ENCODE measurements at regions not wholly inside any gene's neighbourhood (a gene's known extent, or its start where the extent isn't known, plus 50 kb on each side); places are given as distances from the start of the nearest gene placed in this dataset.

DNA sequence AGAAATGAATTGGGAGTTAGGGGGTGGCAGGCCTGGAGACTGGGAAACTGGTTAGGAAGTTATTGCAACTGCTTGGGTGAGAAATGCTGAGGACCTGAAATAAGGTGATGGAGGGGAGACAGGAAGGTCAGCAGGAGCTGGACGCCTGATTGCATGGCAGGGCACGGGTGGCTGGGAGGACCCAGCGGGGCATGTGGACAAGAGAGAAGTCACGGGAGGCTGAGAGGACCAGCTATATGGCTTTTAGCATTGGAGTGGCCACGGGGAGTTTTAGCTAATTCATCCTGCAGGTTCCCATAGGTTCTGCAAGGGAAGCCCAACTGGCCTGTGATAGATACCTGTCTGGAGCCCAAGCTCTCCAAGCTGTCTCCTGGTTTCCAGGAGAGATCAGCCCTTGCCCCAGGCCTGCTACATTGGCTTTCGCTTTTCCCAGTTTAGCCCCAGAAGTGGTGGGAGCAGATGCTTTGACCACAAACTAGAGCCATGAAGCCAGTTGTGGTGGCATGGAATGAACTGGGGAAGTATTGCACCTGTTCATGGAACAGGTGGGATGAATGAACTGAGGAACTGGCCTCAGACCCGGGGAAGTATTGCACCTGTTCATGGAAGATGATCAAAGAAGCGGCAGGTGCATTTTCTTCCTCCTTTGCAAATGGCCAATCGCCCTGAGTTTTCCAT, 93.6 kb upstream of the TAF1B start:
- H3K4me3 Mint-ChIP-seq, result peak overlapping the region in 1 of 8 donors; percentile 23
- Histone ChIP-seq H3K36me3 (ENCODE audit: insufficient read depth, low read length) (no peaks in the 10 kb centered on the region), H3K27ac (ENCODE audit: low read depth, low read length) (no peak overlapping the region), H3K4me1 (ENCODE audit: insufficient read depth, low read length) (peaks cover 43% of the 10 kb centered on the region), H3K27me3 (ENCODE audit: insufficient read depth, low read length) (no peaks in the 10 kb centered on the region), H3K4me3 (ENCODE audit: low read length in 2 of 2) (no peak overlapping the region), H3K9me3 (ENCODE audit: control insufficient read depth in 1 of 2, low read length in 2 of 2) (no peaks in the 10 kb centered on the region)
- H3K4me1 Mint-ChIP-seq, result peaks cover 28 to 62% (median 40%) of the 10 kb centered on the region in 4 donors
- CTCF ChIA-PET (ENCODE audit: partially characterized antibody), result interaction anchor here (1.3 to 4.3 kb wide), 2 partner anchors 12 to 20 kb away, joined by 4 to 22 read pairs; no protein-coding TSS in a partner anchor
- H3K9me3 Mint-ChIP-seq, result no peaks in the 10 kb centered on the region
- H3K27ac Mint-ChIP-seq, result peak overlapping the region in 2 of 7 donors; percentile 17 to 19
- H3K27me3 Mint-ChIP-seq, result no peaks in the 10 kb centered on the region
- peak in 1 of 5 donors; percentile 23 for DNase-seq
- POLR2A ChIA-PET (ENCODE audit: partially characterized antibody), result interaction anchor here (0.9 to 3.1 kb wide), 3 partner anchors 10 to 119 kb away, joined by 3 to 16 read pairs (median 7); partner anchors contain the start of gene YWHAQ
- no peaks in the 10 kb centered on the region for H3K36me3 Mint-ChIP-seq
- intact Hi-C loops (cut with micrococcal nuclease), result no loop called here

DNA sequence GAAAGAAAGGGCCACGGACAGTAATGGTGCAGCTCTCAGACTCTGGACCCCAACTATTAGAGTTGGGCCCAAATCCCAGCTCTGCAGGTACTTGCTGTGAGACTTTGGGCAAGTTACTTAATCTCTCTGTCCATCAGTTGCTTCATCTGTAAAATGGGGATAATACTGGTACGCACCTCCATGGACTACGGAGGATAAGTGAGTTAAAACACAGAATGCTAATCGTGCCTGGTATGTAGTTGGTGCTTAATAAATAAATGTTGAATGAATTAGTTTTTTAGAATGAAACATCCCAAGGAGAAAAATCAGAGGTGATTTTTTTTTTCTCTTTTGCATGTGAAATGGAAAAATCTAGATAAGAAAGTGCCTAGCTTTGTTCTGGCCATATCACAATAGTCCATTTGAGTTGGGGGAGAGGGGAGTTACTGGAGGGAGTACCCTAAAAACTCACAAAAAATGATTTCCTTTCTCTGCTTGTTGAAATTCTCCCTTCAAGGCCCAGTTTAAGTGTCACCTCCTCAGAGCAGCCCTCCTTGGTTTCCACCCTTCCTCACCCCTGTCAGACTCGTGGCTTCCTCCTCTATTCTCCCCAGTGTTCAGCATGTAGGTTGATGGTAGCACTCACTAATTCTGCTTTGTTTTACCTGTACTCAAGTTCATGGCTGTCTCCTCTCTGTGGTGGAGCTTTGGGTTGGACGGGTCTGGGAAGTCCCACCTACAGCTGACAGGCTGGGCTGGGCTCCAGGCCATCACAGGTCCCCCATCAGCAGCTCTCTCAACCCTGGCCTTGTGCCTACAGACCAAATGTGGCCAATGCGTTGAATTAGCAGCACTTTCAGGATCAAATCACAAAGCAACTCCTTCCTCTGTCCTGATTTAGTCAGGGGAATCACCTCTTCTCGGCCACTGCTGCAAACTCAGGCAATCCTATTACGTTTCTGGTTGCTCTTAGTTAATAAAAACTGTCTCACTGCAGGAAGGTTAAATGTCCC, 92.8 kb upstream of the TAF1B start:
- Mint-ChIP-seq H3K9me3 (no peaks in the 10 kb centered on the region), H3K27ac (peak overlapping the region; percentile 2 to 90 (median 70)), H3K4me3 (peak overlapping the region in 1 of 8 donors; percentile 6), H3K4me1 (peaks cover 29 to 70% (median 47%) of the 10 kb centered on the region in 4 donors), H3K27me3 (no peaks in the 10 kb centered on the region), H3K36me3 (no peaks in the 10 kb centered on the region)
- Histone ChIP-seq H3K4me3 (ENCODE audit: low read length in 2 of 2) (no peak overlapping the region), H3K27me3 (ENCODE audit: insufficient read depth, low read length) (no peaks in the 10 kb centered on the region), H3K36me3 (ENCODE audit: insufficient read depth, low read length) (no peaks in the 10 kb centered on the region), H3K9me3 (ENCODE audit: control insufficient read depth in 1 of 2, low read length in 2 of 2) (no peaks in the 10 kb centered on the region), H3K27ac (ENCODE audit: low read depth, low read length) (no peak overlapping the region), H3K4me1 (ENCODE audit: insufficient read depth, low read length) (peaks cover 49% of the 10 kb centered on the region)
- POLR2A ChIA-PET (ENCODE audit: partially characterized antibody), result interaction anchor here (0.7 to 5.5 kb wide), 3 partner anchors 11 to 120 kb away, joined by 3 to 58 read pairs (median 16); partner anchors contain the start of gene YWHAQ
- intact Hi-C loops (cut with micrococcal nuclease), result no loop called here
- CTCF ChIA-PET (ENCODE audit: partially characterized antibody), result interaction anchor here (4.3 kb wide), 1 partner anchor 19 kb away, joined by 22 read pairs; no protein-coding TSS in a partner anchor
- DNase-seq, result peak in 1 of 5 donors; percentile 25

- H3K4me3 Mint-ChIP-seq, result peak overlapping the region in 2 of 8 donors; percentile 17 to 96
- no peaks in the 10 kb centered on the region for H3K9me3 Mint-ChIP-seq
- ChIA-PET POLR2A (ENCODE audit: partially characterized antibody) (interaction anchor here (2.2 to 5.5 kb wide), 6 partner anchors 12 to 196 kb away, joined by 7 to 58 read pairs (median 17); partner anchors contain the start of genes ADAM17 and YWHAQ), CTCF (ENCODE audit: partially characterized antibody) (interaction anchor here (1.3 to 4.3 kb wide), 2 partner anchors 12 to 18 kb away, joined by 3 to 22 read pairs; no protein-coding TSS in a partner anchor)
- Histone ChIP-seq H3K27me3 (ENCODE audit: insufficient read depth, low read length) (no peaks in the 10 kb centered on the region), H3K36me3 (ENCODE audit: insufficient read depth, low read length) (no peaks in the 10 kb centered on the region), H3K9me3 (ENCODE audit: control insufficient read depth in 1 of 2, low read length in 2 of 2) (no peaks in the 10 kb centered on the region), H3K27ac (ENCODE audit: low read depth, low read length) (no peak overlapping the region), H3K4me1 (ENCODE audit: insufficient read depth, low read length) (peaks cover 49% of the 10 kb centered on the region), H3K4me3 (ENCODE audit: low read length in 2 of 2) (no peak overlapping the region)
- intact Hi-C loops (cut with micrococcal nuclease), result loop anchor here (1.0 to 2.0 kb wide), 3 partner anchors 16 to 49 kb away; no protein-coding TSS in a partner anchor
- H3K4me1 Mint-ChIP-seq, result peaks cover 29 to 73% (median 50%) of the 10 kb centered on the region in 4 donors
- H3K27ac Mint-ChIP-seq, result peak overlapping the region in 5 of 7 donors; percentile 32 to 99 (median 70)
- DNase-seq, result peak in 1 of 5 donors; percentile 24
- H3K27me3 Mint-ChIP-seq, result no peaks in the 10 kb centered on the region
- H3K36me3 Mint-ChIP-seq, result no peaks in the 10 kb centered on the region
Observed at GRCh38 chr2:9751831-9752230, 91.4 kb upstream of the TAF1B start.

DNA sequence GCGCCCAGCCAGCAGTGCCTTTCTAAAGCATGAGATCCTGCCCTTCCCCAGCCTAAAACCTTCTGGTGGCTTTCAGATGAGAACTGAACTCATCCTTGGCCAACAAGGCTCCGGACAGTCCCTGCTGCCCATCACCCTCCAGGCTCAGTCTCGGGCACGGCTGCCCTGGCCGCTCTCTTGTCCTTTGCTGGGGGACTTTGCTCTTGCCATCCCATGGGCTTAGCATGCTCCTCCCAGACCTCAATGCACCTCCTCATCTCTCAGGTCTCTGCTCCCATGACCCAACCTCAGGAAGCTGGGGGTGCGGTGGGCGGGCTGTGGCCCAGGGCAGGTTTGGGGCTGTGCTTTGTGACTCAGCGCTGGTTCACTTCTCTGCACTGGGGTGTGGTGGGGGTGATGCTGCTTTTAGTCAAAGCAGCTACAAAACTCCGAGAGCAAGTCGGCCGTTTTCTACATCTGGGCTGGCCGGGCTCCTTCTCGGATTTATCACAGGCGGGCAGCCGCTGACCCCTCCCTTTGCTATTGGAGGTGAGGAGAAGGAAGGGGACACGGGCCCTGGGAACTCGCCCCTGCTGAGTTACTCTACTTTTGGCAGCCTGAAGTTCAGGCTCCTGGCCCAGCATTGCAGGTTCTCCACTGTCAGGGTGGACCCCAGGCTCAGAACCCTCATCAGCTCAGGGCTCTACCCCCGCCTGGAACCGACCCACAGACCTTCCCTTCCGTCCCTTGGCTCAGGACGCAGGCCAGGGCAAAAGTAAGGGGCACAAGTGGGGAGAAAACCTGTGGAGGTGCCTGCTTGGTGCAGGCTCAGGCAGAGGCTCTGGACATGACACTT, 90.6 kb upstream of the TAF1B start:
- no peaks in the 10 kb centered on the region for H3K36me3 ChIP-seq (ENCODE audit: insufficient read depth, low read length)
- H3K4me1 Mint-ChIP-seq, result peaks cover 29 to 73% (median 50%) of the 10 kb centered on the region in 4 donors
- H3K9me3 Mint-ChIP-seq, result no peaks in the 10 kb centered on the region
- peak; percentile 53 to 88 (median 60) for DNase-seq
- H3K27ac Mint-ChIP-seq, result peak overlapping the region; percentile 90 to 100 (median 99)
- peaks cover 49% of the 10 kb centered on the region for H3K4me1 ChIP-seq (ENCODE audit: insufficient read depth, low read length)
- no peaks in the 10 kb centered on the region for H3K9me3 ChIP-seq (ENCODE audit: control insufficient read depth in 1 of 2, low read length in 2 of 2)
- no peaks in the 10 kb centered on the region for H3K27me3 ChIP-seq (ENCODE audit: insufficient read depth, low read length)
- peak overlapping the region in 1 of 2 donors; percentile 52 for H3K4me3 ChIP-seq (ENCODE audit: low read length in 2 of 2)
- peak overlapping the region; percentile 53 for H3K27ac ChIP-seq (ENCODE audit: low read depth, low read length)
- H3K27me3 Mint-ChIP-seq, result no peaks in the 10 kb centered on the region
- peak overlapping the region in 7 of 8 donors; percentile 90 to 96 (median 94) for H3K4me3 Mint-ChIP-seq
- CTCF ChIA-PET (ENCODE audit: partially characterized antibody), result interaction anchor here (0.8 to 2.5 kb wide), 7 partner anchors 11 to 197 kb away, joined by 3 to 7 read pairs (median 3); partner anchors contain the start of gene ADAM17
- H3K36me3 Mint-ChIP-seq, result no peaks in the 10 kb centered on the region
- intact Hi-C loops (cut with micrococcal nuclease), result loop anchor here (1.0 to 2.0 kb wide), 4 partner anchors 16 to 121 kb away; no protein-coding TSS in a partner anchor
- POLR2A ChIA-PET (ENCODE audit: partially characterized antibody), result interaction anchor here (0.7 to 5.5 kb wide), 22 partner anchors 9 to 330 kb away, joined by 3 to 58 read pairs (median 5); partner anchors contain the start of genes ADAM17, IAH1, ITGB1BP1 and YWHAQ

- intact Hi-C loops (cut with micrococcal nuclease), result loop anchor here (1.0 to 2.0 kb wide), 3 partner anchors 30 to 122 kb away; no protein-coding TSS in a partner anchor
- CTCF ChIA-PET (ENCODE audit: partially characterized antibody), result interaction anchor here (0.8 to 2.5 kb wide), 8 partner anchors 11 to 198 kb away, joined by 3 to 7 read pairs (median 3); partner anchors contain the start of gene ADAM17
- peak in 4 of 5 donors; percentile 35 to 79 (median 48) for DNase-seq
Observed at GRCh38 chr2:9753276-9753600, 90.0 kb upstream of the TAF1B start.

More at GRCh38 chr2:9753276-9753600, 90.0 kb upstream of the TAF1B start:
- Histone ChIP-seq H3K36me3 (ENCODE audit: insufficient read depth, low read length) (no peaks in the 10 kb centered on the region), H3K27me3 (ENCODE audit: insufficient read depth, low read length) (no peaks in the 10 kb centered on the region), H3K4me1 (ENCODE audit: insufficient read depth, low read length) (peaks cover 49% of the 10 kb centered on the region), H3K9me3 (ENCODE audit: control insufficient read depth in 1 of 2, low read length in 2 of 2) (no peaks in the 10 kb centered on the region), H3K27ac (ENCODE audit: low read depth, low read length) (peak overlapping the region; percentile 53), H3K4me3 (ENCODE audit: low read length in 2 of 2) (peak overlapping the region in 1 of 2 donors; percentile 52)
- Mint-ChIP-seq H3K4me3 (peak overlapping the region; percentile 80 to 96 (median 94)), H3K36me3 (no peaks in the 10 kb centered on the region), H3K27ac (peak overlapping the region; percentile 90 to 100 (median 99)), H3K4me1 (peaks cover 29 to 72% (median 50%) of the 10 kb centered on the region in 4 donors), H3K27me3 (no peaks in the 10 kb centered on the region), H3K9me3 (no peaks in the 10 kb centered on the region)
- POLR2A ChIA-PET (ENCODE audit: partially characterized antibody), result interaction anchor here (0.7 to 5.5 kb wide), 22 partner anchors 10 to 280 kb away, joined by 3 to 58 read pairs (median 6); partner anchors contain the start of genes ADAM17, IAH1 and YWHAQ
